ENCODE measurements at regions not wholly inside any gene's neighbourhood (a gene's known extent, or its start where the extent isn't known, plus 50 kb on each side); places are given as distances from the start of the nearest gene placed in this dataset.
"Not testable (repeated sequence)": the region's sequence is repeated elsewhere in the genome, so short reads cannot be mapped to it uniquely, and the experiment has no call there.

GRCh38 chr5:112472614-112473013 lies 53.5 kb upstream of the EPB41L4A start:
- no peak for DNase-seq

GRCh38 chr5:112473989-112474388 lies 54.9 kb upstream of the EPB41L4A start:
- no peak for DNase-seq

- DNase-seq: peak; percentile 47
These were observed 56.8 kb upstream of the EPB41L4A start for GRCh38 chr5:112475747-112476365.

GRCh38 chr5:112479418-112479817 lies 60.3 kb upstream of the EPB41L4A start:
- peak; percentile 32 for DNase-seq

- no peak for DNase-seq
These were observed 61.4 kb upstream of the EPB41L4A start for GRCh38 chr5:112480501-112480900.

- no peak for DNase-seq
These were observed 64.6 kb upstream of the EPB41L4A start for GRCh38 chr5:112483704-112484103.

- no peak for DNase-seq
These were observed 66.9 kb upstream of the EPB41L4A start for GRCh38 chr5:112485934-112486355.

GRCh38 chr5:112491257-112491656 lies 72.2 kb upstream of the EPB41L4A start:
- no peak for DNase-seq

- peak; percentile 26 for DNase-seq
These were observed 73.2 kb upstream of the EPB41L4A start for GRCh38 chr5:112492291-112492690.

- not testable (repeated sequence) for DNase-seq
These were observed 84.8 kb upstream of the EPB41L4A start for GRCh38 chr5:112503749-112504501.

- DNase-seq: not testable (repeated sequence)
These were observed 90.0 kb upstream of the EPB41L4A start for GRCh38 chr5:112509097-112509496.

GRCh38 chr5:112511920-112512319 lies 92.8 kb upstream of the EPB41L4A start:
- DNase-seq: no peak

GRCh38 chr5:112512901-112513300 lies 93.8 kb upstream of the EPB41L4A start:
- no peak for DNase-seq

- DNase-seq: no peak
These were observed 95.0 kb upstream of the EPB41L4A start for GRCh38 chr5:112514111-112514510.

GRCh38 chr5:112520474-112520873 lies 101.4 kb upstream of the EPB41L4A start:
- not testable (repeated sequence) for DNase-seq

GRCh38 chr5:112522891-112523673 lies 104.0 kb upstream of the EPB41L4A start:
- DNase-seq: not testable (repeated sequence)

GRCh38 chr5:112523674-112524263 lies 104.7 kb upstream of the EPB41L4A start:
- not testable (repeated sequence) for DNase-seq

- DNase-seq: no peak
These were observed 106.1 kb upstream of the EPB41L4A start for GRCh38 chr5:112525217-112525616.

- DNase-seq: no peak
These were observed 109.9 kb upstream of the EPB41L4A start for GRCh38 chr5:112528928-112529327.

GRCh38 chr5:112529525-112529924 lies 110.4 kb upstream of the EPB41L4A start:
- DNase-seq: peak; percentile 6

- DNase-seq: no peak
These were observed 113.7 kb upstream of the EPB41L4A start for GRCh38 chr5:112532654-112533360.

GRCh38 chr5:112533362-112533761 lies 114.3 kb upstream of the EPB41L4A start:
- no peak for DNase-seq
